ENCODE measurements at regions not wholly inside any gene's neighbourhood (a gene's known extent, or its start where the extent isn't known, plus 50 kb on each side); places are given as distances from the start of the nearest gene placed in this dataset.
"Not testable (repeated sequence)": the region's sequence is repeated elsewhere in the genome, so short reads cannot be mapped to it uniquely, and the experiment has no call there.

- no peak for DNase-seq
Observed at GRCh38 chr2:21353879-21354679, 230.3 kb downstream of the TDRD15 start.

- DNase-seq = no peak
Observed at GRCh38 chr2:21356086-21356856, 232.5 kb downstream of the TDRD15 start.

GRCh38 chr2:21356857-21357255 is 233.1 kb downstream of the TDRD15 start:
- no peak for DNase-seq

GRCh38 chr2:21358976-21359375 is 235.2 kb downstream of the TDRD15 start:
- no peak for DNase-seq

- no peak for DNase-seq
Observed at GRCh38 chr2:21361384-21361783, 237.6 kb downstream of the TDRD15 start.

GRCh38 chr2:21361957-21362486 is 238.3 kb downstream of the TDRD15 start:
- DNase-seq = no peak

GRCh38 chr2:21363364-21363763 is 239.6 kb downstream of the TDRD15 start:
- no peak for DNase-seq

- DNase-seq = no peak
Observed at GRCh38 chr2:21367421-21367820, 243.7 kb downstream of the TDRD15 start.

- no peak for DNase-seq
Observed at GRCh38 chr2:21369787-21370186, 246.0 kb downstream of the TDRD15 start.

GRCh38 chr2:21371499-21372003 is 247.8 kb downstream of the TDRD15 start:
- no peak for DNase-seq

- no peak for DNase-seq
Observed at GRCh38 chr2:21372654-21373053, 248.9 kb downstream of the TDRD15 start.

GRCh38 chr2:21376864-21377263 is 253.1 kb downstream of the TDRD15 start:
- DNase-seq = no peak

GRCh38 chr2:21379140-21379539 is 255.4 kb downstream of the TDRD15 start:
- DNase-seq = no peak

- DNase-seq = not testable (repeated sequence)
Observed at GRCh38 chr2:21379668-21380067, 255.9 kb downstream of the TDRD15 start.

- no peak for DNase-seq
Observed at GRCh38 chr2:21381421-21381820, 257.7 kb downstream of the TDRD15 start.

- no peak for DNase-seq
Observed at GRCh38 chr2:21382701-21383520, 259.1 kb downstream of the TDRD15 start.

GRCh38 chr2:21386666-21387065 is 262.9 kb downstream of the TDRD15 start:
- DNase-seq = no peak

- no peak for DNase-seq
Observed at GRCh38 chr2:21392649-21393048, 268.9 kb downstream of the TDRD15 start.

- DNase-seq = no peak
Observed at GRCh38 chr2:21393173-21393572, 269.4 kb downstream of the TDRD15 start.

GRCh38 chr2:21395366-21395765 is 271.6 kb downstream of the TDRD15 start:
- no peak for DNase-seq

GRCh38 chr2:21396252-21396651 is 272.5 kb downstream of the TDRD15 start:
- DNase-seq = no peak

- no peak for DNase-seq
Observed at GRCh38 chr2:21401022-21401698, 277.4 kb downstream of the TDRD15 start.
